B cell (primary cell): ENCODE measurements at regions not wholly inside any gene's neighbourhood (a gene's known extent, or its start where the extent isn't known, plus 50 kb on each side); places are given as distances from the start of the nearest gene placed in this dataset.

ENCODE experiments used
- ATAC-seq: fragments of 200-7000 bp; cut with Tn5 transposase; one replicate; pipeline ENCODE4 v1.10.0; 2021; ENCODE audit warnings: low read depth, mild to moderate bottlenecking, moderate number of reproducible peaks, moderate library complexity
- CTCF ChIA-PET: fragments of 350-600 bp; sonication (Branson Sonifier 250); formaldehyde crosslinking; loops from one replicate; lab custom pipeline; 2021; ENCODE audit warnings: antibody characterized with exemption, inconsistent platforms; lab: Charles Lee
- POLR2A ChIA-PET: fragments of 350-600 bp; sonication (Branson Sonifier 250); formaldehyde crosslinking; loops from one replicate; lab custom pipeline; 2021; ENCODE audit warnings: antibody characterized with exemption; lab: Charles Lee
- DNase-seq: peaks from one replicate; pipeline ENCODE4 v3.0.0; 2013
- H2AFZ ChIP-seq: 2 replicates; pipeline ENCODE4 v1.6.1; 2012; ENCODE audit warnings: mild to moderate bottlenecking, low read depth, low read length; ENCODE audit not compliant: insufficient read depth, poor library complexity, severe bottlenecking
- H3K27ac ChIP-seq, 2 donors: 1 replicate in 1 of 2; 2 replicates in 1 of 2; pipeline ENCODE4 v1.5.1; 2012 to 2013; ENCODE audit warnings: low read length in 2 of 2, mild to moderate bottlenecking in 2 of 2, moderate library complexity in 1 of 2
- H3K27me3 ChIP-seq, 4 experiments: fragments of 200-600 bp in 1 of 4; sonication (generic) in 1 of 4; replicated peaks in 1 of 4; 1 replicate in 2 of 4; 2 replicates in 2 of 4; pipeline versions ENCODE4 v1.6.1 to v1.7.0; 2013 to 2016; ENCODE audit warnings: low read length in 3 of 4, mild to moderate bottlenecking in 2 of 4, mixed read lengths in 1 of 4, moderate library complexity in 1 of 4; ENCODE audit not compliant: insufficient read depth in 4 of 4, control insufficient read depth in 3 of 4; ENCODE audit errors: control extremely low read depth in 1 of 4
- H3K36me3 ChIP-seq, 2 experiments: replicated peaks in 1 of 2; 1 replicate in 1 of 2; 2 replicates in 1 of 2; pipeline versions ENCODE4 v1.6.1 to v1.7.1; 2013; ENCODE audit warnings: low read length in 1 of 2; ENCODE audit not compliant: insufficient read depth in 2 of 2, control insufficient read depth in 1 of 2; ENCODE audit errors: control extremely low read depth in 1 of 2, extremely low read depth in 1 of 2
- H3K4me1 ChIP-seq, 2 donors: fragments of 200-600 bp in 1 of 2; sonication (generic) in 1 of 2; 1 replicate in 1 of 2; 2 replicates in 1 of 2; pipeline versions ENCODE4 v1.5.1 to v1.6.1; 2013 to 2017; ENCODE audit warnings: low read length in 2 of 2; ENCODE audit not compliant: control insufficient read depth in 2 of 2, insufficient read depth in 2 of 2
- H3K4me2 ChIP-seq: replicated peaks from 2 replicates; pipeline ENCODE3; 2012; ENCODE audit warnings: mild to moderate bottlenecking, low read depth, low read length; ENCODE audit not compliant: poor library complexity, severe bottlenecking
- H3K4me3 ChIP-seq, 5 experiments: fragments of 200-600 bp in 1 of 5; sonication (generic) in 1 of 5; 1 replicate in 3 of 5; 2 replicates in 2 of 5; pipeline versions ENCODE4 v1.5.1 to v1.7.0; 2011 to 2016; ENCODE audit warnings: low read length in 4 of 5, mild to moderate bottlenecking in 4 of 5, low read depth in 2 of 5, control low read depth in 1 of 5, moderate library complexity in 1 of 5; ENCODE audit not compliant: insufficient read depth in 1 of 5; ENCODE audit errors: control extremely low read depth in 1 of 5, extremely low read depth in 1 of 5
- H3K79me2 ChIP-seq: fragments of 200-600 bp; sonication (generic); one replicate; pipeline ENCODE4 v1.6.0; 2016; ENCODE audit warnings: low read length; ENCODE audit not compliant: control insufficient read depth, insufficient read depth
- H3K9ac ChIP-seq: fragments of 200-600 bp; sonication (generic); 2 replicates; pipeline ENCODE4 v1.6.1; 2017; ENCODE audit warnings: mild to moderate bottlenecking, low read length, moderate library complexity
- H3K9me3 ChIP-seq, 3 donors: one replicate each; pipeline versions ENCODE4 v1.6.1 to v1.7.1; 2013; ENCODE audit warnings: low read length in 2 of 3; ENCODE audit not compliant: control insufficient read depth in 2 of 3, insufficient read depth in 1 of 3; ENCODE audit errors: control extremely low read depth in 1 of 3
- H4K20me1 ChIP-seq: 2 replicates; pipeline ENCODE4 v1.6.0; 2012; ENCODE audit warnings: mild to moderate bottlenecking, low read length; ENCODE audit not compliant: insufficient read depth, control insufficient read depth, poor library complexity, severe bottlenecking
- H3K27ac Mint-ChIP-seq: one replicate; pipeline ENCODE4 v1.8.0; 2021; ENCODE audit warnings: mixed read lengths
- H3K27me3 Mint-ChIP-seq: one replicate; pipeline ENCODE4 v1.8.0; 2021; ENCODE audit warnings: mixed read lengths
- H3K4me1 Mint-ChIP-seq: one replicate; pipeline ENCODE4 v1.8.0; 2021; ENCODE audit warnings: mixed read lengths
- H3K4me3 Mint-ChIP-seq: one replicate; pipeline ENCODE4 v1.8.0; 2021; ENCODE audit warnings: mixed read lengths
- H3K9me3 Mint-ChIP-seq: one replicate; pipeline ENCODE4 v1.8.0; 2022; ENCODE audit warnings: mixed read lengths; ENCODE audit not compliant: insufficient read depth
- CTCF ChIP-seq: fragments of 200-600 bp; IDR thresholded peaks from one replicate; pipeline ENCODE4 v1.8.0; 2022; ENCODE audit warnings: antibody characterized with exemption, mild to moderate bottlenecking
- EZH2 ChIP-seq: IDR thresholded peaks from 2 replicates; pipeline ENCODE4 v1.6.1; 2012; ENCODE audit warnings: borderline replicate concordance, low read depth, mild to moderate bottlenecking, moderate library complexity, low read length; ENCODE audit not compliant: insufficient read depth, poor library complexity, severe bottlenecking
- WGBS: methylation state at CpG from one replicate; pipeline ENCODE4 v1.1.5; 2013; ENCODE audit warnings: missing lambda C conversion rate; ENCODE audit not compliant: insufficient coverage; 5-methylcytosine and 5-hydroxymethylcytosine counted together
- intact Hi-C: fragments of 100-400 bp; cut with micrococcal nuclease; formaldehyde crosslinking; loops from one replicate; pipeline ENCODE4 v1.10.0; 2022

- Histone ChIP-seq H3K4me1 (peaks cover 51 to 60% of the 10 kb centered on the region in 2 donors), H3K4me3 (no peak overlapping the region), H3K27ac (peak overlapping the region in 1 of 2 donors; percentile 18), H3K9ac (no peak overlapping the region), H3K4me2 (peak overlapping the region; percentile 9), H3K9me3 (peaks cover 0 to 4% (median 0%) of the 10 kb centered on the region in 3 donors), H3K36me3 (no peaks in the 10 kb centered on the region), H3K27me3 (no peaks in the 10 kb centered on the region), H3K79me2 (no peaks in the 10 kb centered on the region), H4K20me1 (no peaks in the 10 kb centered on the region), H2AFZ (no peak overlapping the region)
- ATAC-seq (no peak), DNase-seq (no peak)
- CTCF ChIA-PET = interaction anchor here (0.6 to 2.1 kb wide), 3 partner anchors 133 to 172 kb away, joined by 3 to 10 read pairs (median 5); no protein-coding TSS in a partner anchor
- 66% methylated on average over 7 of the region's 8 CpGs for WGBS
- intact Hi-C loops = loop anchor here (2.0 to 5.0 kb wide), 2 partner anchors 23 to 526 kb away; no protein-coding TSS in a partner anchor
- POLR2A ChIA-PET = interaction anchor here (0.9 kb wide), 1 partner anchor 10 kb away, joined by 6 read pairs; no protein-coding TSS in a partner anchor
- Mint-ChIP-seq H3K9me3 (no peaks in the 10 kb centered on the region), H3K4me1 (peaks cover 69% of the 10 kb centered on the region), H3K27ac (peak overlapping the region; percentile 85), H3K4me3 (peak overlapping the region; percentile 23), H3K27me3 (no peaks in the 10 kb centered on the region)
- TF ChIP-seq EZH2 = no peak
- no peak for TF ChIP-seq CTCF
Measured at GRCh38 chr10:11687779-11688447, 54.3 kb upstream of the ECHDC3 start.

- Mint-ChIP-seq H3K27ac (peak overlapping the region; percentile 85), H3K9me3 (no peaks in the 10 kb centered on the region), H3K27me3 (no peaks in the 10 kb centered on the region), H3K4me1 (peaks cover 72% of the 10 kb centered on the region), H3K4me3 (peak overlapping the region; percentile 23)
- Histone ChIP-seq H3K4me2 (peak overlapping the region; percentile 9), H3K27ac (peak overlapping the region in 1 of 2 donors; percentile 18), H3K9me3 (peaks cover 0 to 4% (median 0%) of the 10 kb centered on the region in 3 donors), H3K36me3 (no peaks in the 10 kb centered on the region), H2AFZ (peak overlapping the region; percentile 21), H4K20me1 (no peaks in the 10 kb centered on the region), H3K27me3 (no peaks in the 10 kb centered on the region), H3K4me1 (peaks cover 57 to 66% of the 10 kb centered on the region in 2 donors), H3K9ac (no peak overlapping the region), H3K79me2 (peaks cover 3% of the 10 kb centered on the region), H3K4me3 (no peak overlapping the region)
- intact Hi-C loops = loop anchor here (2.0 to 5.0 kb wide), 2 partner anchors 23 to 525 kb away; no protein-coding TSS in a partner anchor
- TF ChIP-seq CTCF (no peak), EZH2 (no peak)
- 86% methylated on average over 4 of the region's 8 CpGs for WGBS
- ChIA-PET POLR2A (no interaction called here), CTCF (interaction anchor here (1.0 to 3.0 kb wide), 6 partner anchors 30 to 172 kb away, joined by 3 to 16 read pairs (median 6); partner anchors contain the start of gene USP6NL)
- no peak for DNase-seq
- no peak for ATAC-seq
Measured at GRCh38 chr10:11687357-11687771, 54.8 kb upstream of the ECHDC3 start.
